ENCODE measurements at regions not wholly inside any gene's neighbourhood (a gene's known extent, or its start where the extent isn't known, plus 50 kb on each side); places are given as distances from the start of the nearest gene placed in this dataset.

DNA sequence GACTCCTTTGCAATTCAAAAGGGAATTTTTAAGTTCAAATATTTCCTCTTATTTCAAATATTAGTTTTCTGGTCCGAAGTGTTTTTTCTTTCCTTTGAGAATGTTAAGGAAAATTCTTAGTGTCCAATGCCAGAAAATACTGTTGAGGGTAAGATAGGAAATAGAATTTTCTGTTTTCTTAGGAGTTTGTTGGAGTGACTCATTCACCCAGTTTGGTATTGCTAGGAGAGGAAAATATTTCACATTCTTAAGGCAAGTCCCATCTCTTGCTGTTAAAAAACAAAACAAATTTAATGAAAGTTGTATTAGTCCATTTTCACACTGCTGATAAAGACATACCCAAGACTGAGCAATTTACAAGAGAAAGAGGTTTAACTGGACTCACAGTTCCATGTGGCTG is 349.2 kb upstream of the ADAMTSL1 start:
- Histone ChIP-seq H3K27ac (ENCODE audit: low read length) (no peak overlapping the region), H3K36me3 (ENCODE audit: insufficient read depth, low read length) (no peaks in the 10 kb centered on the region), H4K20me1 (ENCODE audit: insufficient read depth, low read depth, low read length) (no peaks in the 10 kb centered on the region), H3K27me3 (ENCODE audit: low read length) (no peaks in the 10 kb centered on the region), H3K4me3 (ENCODE audit: low read length) (no peak overlapping the region), H3K4me2 (ENCODE audit: low read depth, low read length, poor library complexity, severe bottlenecking) (no peak overlapping the region), H3K9me2 (replicated peaks; ENCODE audit: insufficient read depth, low read length) (no peaks in the 10 kb centered on the region), H3K9me3 (ENCODE audit: low read length) (no peaks in the 10 kb centered on the region), H3K4me1 (ENCODE audit: low read length) (no peaks in the 10 kb centered on the region), H2AFZ (ENCODE audit: low read length) (no peak overlapping the region), H3K9ac (ENCODE audit: low read length) (no peak overlapping the region), H3K79me2 (ENCODE audit: low read length) (no peaks in the 10 kb centered on the region)
- DNase-seq: no peak

DNA sequence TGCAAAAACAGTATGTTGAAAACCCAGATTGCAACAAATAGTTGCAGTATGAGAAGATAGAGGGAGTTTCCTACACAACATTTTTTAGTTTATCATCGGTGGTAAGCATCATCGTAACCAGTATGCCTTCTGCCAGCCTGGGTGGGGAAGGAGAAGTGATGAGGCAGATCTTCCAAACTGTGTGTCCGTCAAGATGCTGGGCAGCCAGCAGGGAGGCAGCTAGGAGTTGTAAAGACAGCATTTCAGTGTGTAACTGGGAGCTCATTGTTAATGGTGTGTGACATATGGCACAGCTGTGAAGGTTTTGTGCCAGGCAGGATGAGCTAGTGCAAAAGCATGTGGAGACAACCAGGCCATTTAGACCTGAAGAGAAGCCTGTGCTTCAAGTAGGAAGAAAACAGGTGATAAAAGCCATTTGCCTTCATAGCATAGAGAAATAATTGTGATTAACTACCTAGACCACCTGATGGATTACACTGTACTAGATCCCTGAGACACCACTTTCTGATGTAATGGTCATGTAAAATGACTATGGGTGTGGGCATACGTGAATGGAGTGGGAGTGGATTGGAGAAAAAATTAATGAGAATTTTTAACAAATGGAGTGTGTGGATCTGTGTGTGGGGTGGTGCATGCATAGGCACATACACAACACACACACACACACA is 347.0 kb upstream of the ADAMTSL1 start:
- Histone ChIP-seq H3K79me2 (ENCODE audit: low read length) (no peaks in the 10 kb centered on the region), H2AFZ (ENCODE audit: low read length) (no peak overlapping the region), H3K4me2 (ENCODE audit: low read depth, low read length, poor library complexity, severe bottlenecking) (no peak overlapping the region), H3K27ac (ENCODE audit: low read length) (no peak overlapping the region), H3K9ac (ENCODE audit: low read length) (no peak overlapping the region), H3K27me3 (ENCODE audit: low read length) (no peaks in the 10 kb centered on the region), H3K9me3 (ENCODE audit: low read length) (no peaks in the 10 kb centered on the region), H3K36me3 (ENCODE audit: insufficient read depth, low read length) (no peaks in the 10 kb centered on the region), H3K9me2 (replicated peaks; ENCODE audit: insufficient read depth, low read length) (no peaks in the 10 kb centered on the region), H3K4me1 (ENCODE audit: low read length) (no peaks in the 10 kb centered on the region), H4K20me1 (ENCODE audit: insufficient read depth, low read depth, low read length) (no peaks in the 10 kb centered on the region), H3K4me3 (ENCODE audit: low read length) (no peak overlapping the region)
- DNase-seq: no peak

DNA sequence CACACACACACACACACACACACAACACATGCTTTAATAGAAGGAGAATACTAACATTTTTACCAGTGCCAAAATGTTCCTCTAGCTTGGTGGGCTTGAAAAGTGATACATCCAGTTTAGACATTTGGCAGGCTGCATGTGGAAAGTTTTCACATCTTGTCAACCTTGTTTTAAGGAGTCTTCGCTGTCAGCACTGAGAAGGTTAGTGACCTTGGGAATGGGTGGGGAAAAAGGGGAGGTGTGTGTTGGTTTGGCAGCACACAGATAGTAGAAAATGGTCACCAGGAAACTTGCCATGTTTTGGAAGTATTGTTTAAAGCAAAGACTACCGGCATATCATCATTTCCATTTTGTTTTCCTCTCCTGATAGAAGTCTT is 346.5 kb upstream of the ADAMTSL1 start:
- H3K36me3 ChIP-seq (ENCODE audit: insufficient read depth, low read length): no peaks in the 10 kb centered on the region
- H3K4me1 ChIP-seq (ENCODE audit: low read length): no peaks in the 10 kb centered on the region
- no peak overlapping the region for H2AFZ ChIP-seq (ENCODE audit: low read length)
- H3K4me3 ChIP-seq (ENCODE audit: low read length): no peak overlapping the region
- DNase-seq: no peak
- no peaks in the 10 kb centered on the region for H3K9me3 ChIP-seq (ENCODE audit: low read length)
- no peak overlapping the region for H3K4me2 ChIP-seq (ENCODE audit: low read depth, low read length, poor library complexity, severe bottlenecking)
- H3K9me2 ChIP-seq (replicated peaks; ENCODE audit: insufficient read depth, low read length): no peaks in the 10 kb centered on the region
- no peaks in the 10 kb centered on the region for H3K79me2 ChIP-seq (ENCODE audit: low read length)
- no peak overlapping the region for H3K27ac ChIP-seq (ENCODE audit: low read length)
- H4K20me1 ChIP-seq (ENCODE audit: insufficient read depth, low read depth, low read length): no peaks in the 10 kb centered on the region
- H3K9ac ChIP-seq (ENCODE audit: low read length): no peak overlapping the region
- H3K27me3 ChIP-seq (ENCODE audit: low read length): no peaks in the 10 kb centered on the region

DNA sequence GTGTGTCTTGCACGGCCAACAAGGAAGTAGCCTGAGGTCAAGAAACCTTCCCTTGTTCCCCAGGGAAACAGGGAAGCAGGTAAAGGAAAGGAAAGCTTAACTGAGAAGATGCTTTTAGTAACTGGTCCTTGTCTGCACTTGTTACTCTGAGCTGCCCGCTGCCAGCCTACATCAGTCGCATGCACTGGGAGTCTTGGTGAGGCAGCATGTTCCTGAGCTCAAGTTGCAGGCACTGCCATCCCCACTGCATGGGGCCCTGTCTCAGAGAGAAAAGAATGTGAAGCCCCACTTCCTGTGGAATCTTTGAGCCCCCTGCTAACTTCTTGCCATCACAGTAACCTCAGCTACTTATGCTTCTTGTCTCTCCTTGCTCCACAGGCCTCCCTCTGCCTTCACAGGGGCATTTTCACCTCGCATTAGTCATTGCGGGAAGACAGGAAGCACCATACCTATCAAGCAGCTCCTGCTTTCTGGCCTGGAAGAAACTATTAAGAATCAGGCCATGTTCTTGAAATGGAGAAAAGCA is 344.1 kb upstream of the ADAMTSL1 start:
- H3K4me3 ChIP-seq (ENCODE audit: low read length): no peak overlapping the region
- no peaks in the 10 kb centered on the region for H4K20me1 ChIP-seq (ENCODE audit: insufficient read depth, low read depth, low read length)
- no peaks in the 10 kb centered on the region for H3K36me3 ChIP-seq (ENCODE audit: insufficient read depth, low read length)
- H2AFZ ChIP-seq (ENCODE audit: low read length): no peak overlapping the region
- no peaks in the 10 kb centered on the region for H3K9me3 ChIP-seq (ENCODE audit: low read length)
- H3K9me2 ChIP-seq (replicated peaks; ENCODE audit: insufficient read depth, low read length): no peaks in the 10 kb centered on the region
- H3K27me3 ChIP-seq (ENCODE audit: low read length): no peaks in the 10 kb centered on the region
- no peak overlapping the region for H3K27ac ChIP-seq (ENCODE audit: low read length)
- H3K4me2 ChIP-seq (ENCODE audit: low read depth, low read length, poor library complexity, severe bottlenecking): no peak overlapping the region
- H3K9ac ChIP-seq (ENCODE audit: low read length): no peak overlapping the region
- H3K4me1 ChIP-seq (ENCODE audit: low read length): no peaks in the 10 kb centered on the region
- H3K79me2 ChIP-seq (ENCODE audit: low read length): no peaks in the 10 kb centered on the region
- DNase-seq: no peak

DNA sequence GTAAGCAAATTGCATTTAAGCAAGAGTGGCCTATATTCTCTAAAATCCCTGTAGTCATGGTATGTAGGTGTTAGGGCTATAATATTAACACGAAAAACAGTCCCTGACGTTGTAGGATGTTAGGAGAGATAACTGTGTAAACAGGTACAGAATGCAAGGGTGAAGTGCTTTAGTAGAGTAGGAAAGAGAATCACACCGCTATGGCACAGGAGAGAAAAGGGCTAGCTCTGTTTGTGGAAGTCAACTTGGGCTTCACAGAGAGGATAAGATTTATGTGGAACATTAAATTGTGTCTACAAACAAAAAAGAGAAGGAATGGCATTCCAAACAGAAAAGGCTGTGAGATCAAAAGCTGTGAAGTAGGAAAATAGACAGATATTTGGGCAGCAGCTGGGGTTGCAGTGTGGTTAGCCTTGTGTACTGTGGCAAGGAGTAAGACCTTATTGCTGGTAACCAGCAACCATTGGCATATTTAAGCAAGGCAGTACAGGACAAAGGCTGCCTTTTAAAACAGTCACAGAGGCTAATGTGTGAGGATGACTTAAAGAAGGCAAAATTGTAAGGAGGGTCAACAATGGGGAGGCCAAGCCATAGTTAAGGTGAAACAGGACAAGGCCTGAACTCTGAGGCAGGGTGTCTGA is 337.5 kb upstream of the ADAMTSL1 start:
- Histone ChIP-seq H3K27me3 (ENCODE audit: low read length) (no peaks in the 10 kb centered on the region), H3K36me3 (ENCODE audit: insufficient read depth, low read length) (no peaks in the 10 kb centered on the region), H3K4me2 (ENCODE audit: low read depth, low read length, poor library complexity, severe bottlenecking) (no peak overlapping the region), H3K9me3 (ENCODE audit: low read length) (no peaks in the 10 kb centered on the region), H3K9me2 (replicated peaks; ENCODE audit: insufficient read depth, low read length) (no peaks in the 10 kb centered on the region), H3K4me3 (ENCODE audit: low read length) (no peak overlapping the region), H2AFZ (ENCODE audit: low read length) (no peak overlapping the region), H3K27ac (ENCODE audit: low read length) (no peak overlapping the region), H3K79me2 (ENCODE audit: low read length) (no peaks in the 10 kb centered on the region), H4K20me1 (ENCODE audit: insufficient read depth, low read depth, low read length) (no peaks in the 10 kb centered on the region), H3K9ac (ENCODE audit: low read length) (no peak overlapping the region), H3K4me1 (ENCODE audit: low read length) (no peaks in the 10 kb centered on the region)
- no peak for DNase-seq

DNA sequence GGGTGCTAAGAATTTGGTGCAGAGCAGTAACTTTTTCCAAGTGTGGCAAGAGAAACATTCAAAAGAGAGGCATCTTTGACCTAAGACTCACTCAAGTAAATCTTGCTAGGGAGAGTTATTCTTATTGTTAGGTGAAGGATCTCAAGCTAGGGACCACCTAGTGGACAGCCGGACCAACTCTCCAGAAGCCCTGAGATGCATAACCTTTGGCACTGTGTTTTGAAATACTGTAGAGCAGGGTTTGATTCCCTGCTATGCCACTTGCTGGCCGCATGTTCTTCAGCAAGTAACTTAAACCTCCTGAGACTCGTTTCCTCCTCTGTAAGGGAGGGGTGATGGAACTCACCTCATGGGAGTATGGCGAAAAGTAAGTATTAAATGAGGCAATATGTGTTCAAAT is 336.1 kb upstream of the ADAMTSL1 start:
- Histone ChIP-seq H3K4me1 (ENCODE audit: low read length) (no peaks in the 10 kb centered on the region), H3K4me2 (ENCODE audit: low read depth, low read length, poor library complexity, severe bottlenecking) (no peak overlapping the region), H3K27me3 (ENCODE audit: low read length) (no peaks in the 10 kb centered on the region), H3K9me2 (replicated peaks; ENCODE audit: insufficient read depth, low read length) (no peaks in the 10 kb centered on the region), H3K4me3 (ENCODE audit: low read length) (no peak overlapping the region), H2AFZ (ENCODE audit: low read length) (no peak overlapping the region), H3K79me2 (ENCODE audit: low read length) (no peaks in the 10 kb centered on the region), H3K9ac (ENCODE audit: low read length) (no peak overlapping the region), H3K36me3 (ENCODE audit: insufficient read depth, low read length) (no peaks in the 10 kb centered on the region), H3K9me3 (ENCODE audit: low read length) (no peaks in the 10 kb centered on the region), H3K27ac (ENCODE audit: low read length) (no peak overlapping the region), H4K20me1 (ENCODE audit: insufficient read depth, low read depth, low read length) (no peaks in the 10 kb centered on the region)
- DNase-seq: no peak

DNA sequence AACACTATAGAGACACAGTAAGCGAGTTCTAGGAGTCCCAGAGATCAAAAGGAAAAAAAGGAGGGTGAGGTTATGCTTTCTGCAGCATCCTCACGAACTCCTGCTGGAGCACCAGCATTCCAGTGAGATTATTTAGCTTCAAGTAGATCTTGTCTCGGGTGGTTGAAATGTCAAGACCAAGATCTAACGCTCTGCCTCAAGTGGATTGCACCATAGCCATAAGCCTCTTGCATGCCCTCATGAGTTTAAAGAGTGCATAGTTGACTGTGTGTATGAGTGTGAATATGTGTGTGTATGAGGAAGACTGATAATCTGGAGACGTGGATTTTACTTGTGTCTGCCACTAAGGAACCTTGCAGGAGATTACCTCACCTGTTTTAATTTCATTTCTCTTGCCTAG is 335.3 kb upstream of the ADAMTSL1 start:
- Histone ChIP-seq H4K20me1 (ENCODE audit: insufficient read depth, low read depth, low read length) (no peaks in the 10 kb centered on the region), H3K79me2 (ENCODE audit: low read length) (no peaks in the 10 kb centered on the region), H3K27me3 (ENCODE audit: low read length) (no peaks in the 10 kb centered on the region)

DNA sequence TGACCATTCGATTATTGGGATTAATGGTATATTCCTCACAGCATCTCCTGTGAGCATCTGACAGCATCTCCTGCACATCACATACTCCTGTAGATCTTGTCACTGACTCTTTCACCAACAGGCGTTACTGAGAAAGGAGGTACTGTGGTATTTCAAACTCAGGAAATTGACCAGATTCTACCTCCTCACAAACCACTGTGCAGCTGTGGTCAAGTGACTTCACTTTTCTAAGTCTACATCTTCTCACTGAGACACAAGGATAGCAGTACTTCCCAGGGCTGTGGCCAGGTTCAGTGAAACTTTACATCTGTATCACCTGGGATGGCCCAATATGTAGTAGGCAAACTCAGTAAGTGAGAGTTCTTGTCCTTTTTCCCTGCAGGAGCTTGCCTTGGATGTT is 332.3 kb upstream of the ADAMTSL1 start:
- Histone ChIP-seq H3K9me2 (replicated peaks; ENCODE audit: insufficient read depth, low read length) (no peaks in the 10 kb centered on the region), H3K9ac (ENCODE audit: low read length) (no peak overlapping the region), H3K36me3 (ENCODE audit: insufficient read depth, low read length) (no peaks in the 10 kb centered on the region), H3K79me2 (ENCODE audit: low read length) (no peaks in the 10 kb centered on the region), H3K27me3 (ENCODE audit: low read length) (no peaks in the 10 kb centered on the region), H2AFZ (ENCODE audit: low read length) (no peak overlapping the region), H3K9me3 (ENCODE audit: low read length) (no peaks in the 10 kb centered on the region), H4K20me1 (ENCODE audit: insufficient read depth, low read depth, low read length) (no peaks in the 10 kb centered on the region), H3K4me1 (ENCODE audit: low read length) (no peaks in the 10 kb centered on the region), H3K4me2 (ENCODE audit: low read depth, low read length, poor library complexity, severe bottlenecking) (no peak overlapping the region), H3K27ac (ENCODE audit: low read length) (no peak overlapping the region), H3K4me3 (ENCODE audit: low read length) (no peak overlapping the region)
- no peak for DNase-seq

More for the DNA sequence above, 335.3 kb upstream of the ADAMTSL1 start:
- Histone ChIP-seq H3K4me2 (ENCODE audit: low read depth, low read length, poor library complexity, severe bottlenecking) (no peak overlapping the region), H3K27ac (ENCODE audit: low read length) (no peak overlapping the region), H3K9ac (ENCODE audit: low read length) (no peak overlapping the region), H3K4me1 (ENCODE audit: low read length) (no peaks in the 10 kb centered on the region), H3K9me2 (replicated peaks; ENCODE audit: insufficient read depth, low read length) (no peaks in the 10 kb centered on the region), H2AFZ (ENCODE audit: low read length) (no peak overlapping the region), H3K36me3 (ENCODE audit: insufficient read depth, low read length) (no peaks in the 10 kb centered on the region), H3K9me3 (ENCODE audit: low read length) (no peaks in the 10 kb centered on the region), H3K4me3 (ENCODE audit: low read length) (no peak overlapping the region)
- no peak for DNase-seq
